ENCODE measurements at regions not wholly inside any gene's neighbourhood (a gene's known extent, or its start where the extent isn't known, plus 50 kb on each side); places are given as distances from the start of the nearest gene placed in this dataset.

- no peak overlapping the region for H3K4me3 ChIP-seq (ENCODE audit: low read depth, low read length)
- DNase-seq (ENCODE audit: low read depth), result no peak
- no peak for TF ChIP-seq CTCF (IDR thresholded peaks at IDR 0.05; ENCODE audit: low read depth, low read length, missing control alignments)
Observed at GRCh38 chr9:120326049-120326693, 253.8 kb downstream of the CDK5RAP2 start.

- no peak overlapping the region for H3K4me3 ChIP-seq (ENCODE audit: low read depth, low read length)
- DNase-seq (ENCODE audit: low read depth), result no peak
- peak; percentile 19 for TF ChIP-seq CTCF (IDR thresholded peaks at IDR 0.05; ENCODE audit: low read depth, low read length, missing control alignments)
Observed at GRCh38 chr9:120324996-120325642, 254.8 kb downstream of the CDK5RAP2 start.

- H3K4me3 ChIP-seq (ENCODE audit: low read depth, low read length), result no peak overlapping the region
- TF ChIP-seq CTCF (IDR thresholded peaks at IDR 0.05; ENCODE audit: low read depth, low read length, missing control alignments), result no peak
- DNase-seq (ENCODE audit: low read depth), result no peak
Observed at GRCh38 chr9:120324461-120324860, 255.5 kb downstream of the CDK5RAP2 start.

- no peak overlapping the region for H3K4me3 ChIP-seq (ENCODE audit: low read depth, low read length)
- no peak for DNase-seq (ENCODE audit: low read depth)
- no peak for TF ChIP-seq CTCF (IDR thresholded peaks at IDR 0.05; ENCODE audit: low read depth, low read length, missing control alignments)
Observed at GRCh38 chr9:120323125-120323524, 256.8 kb downstream of the CDK5RAP2 start.

GRCh38 chr9:120319452-120319851 is 260.5 kb downstream of the CDK5RAP2 start:
- TF ChIP-seq CTCF (IDR thresholded peaks at IDR 0.05; ENCODE audit: low read depth, low read length, missing control alignments), result no peak
- DNase-seq (ENCODE audit: low read depth), result no peak
- no peak overlapping the region for H3K4me3 ChIP-seq (ENCODE audit: low read depth, low read length)

GRCh38 chr9:120315154-120315553 is 264.8 kb downstream of the CDK5RAP2 start:
- H3K4me3 ChIP-seq (ENCODE audit: low read depth, low read length), result no peak overlapping the region
- DNase-seq (ENCODE audit: low read depth), result no peak
- no peak for TF ChIP-seq CTCF (IDR thresholded peaks at IDR 0.05; ENCODE audit: low read depth, low read length, missing control alignments)

GRCh38 chr9:120312031-120312430 is 267.9 kb downstream of the CDK5RAP2 start:
- no peak for TF ChIP-seq CTCF (IDR thresholded peaks at IDR 0.05; ENCODE audit: low read depth, low read length, missing control alignments)
- no peak for DNase-seq (ENCODE audit: low read depth)

More at GRCh38 chr9:120312031-120312430, 267.9 kb downstream of the CDK5RAP2 start:
- no peak overlapping the region for H3K4me3 ChIP-seq (ENCODE audit: low read depth, low read length)
